ENCODE measurements at regions not wholly inside any gene's neighbourhood (a gene's known extent, or its start where the extent isn't known, plus 50 kb on each side); places are given as distances from the start of the nearest gene placed in this dataset.

DNA sequence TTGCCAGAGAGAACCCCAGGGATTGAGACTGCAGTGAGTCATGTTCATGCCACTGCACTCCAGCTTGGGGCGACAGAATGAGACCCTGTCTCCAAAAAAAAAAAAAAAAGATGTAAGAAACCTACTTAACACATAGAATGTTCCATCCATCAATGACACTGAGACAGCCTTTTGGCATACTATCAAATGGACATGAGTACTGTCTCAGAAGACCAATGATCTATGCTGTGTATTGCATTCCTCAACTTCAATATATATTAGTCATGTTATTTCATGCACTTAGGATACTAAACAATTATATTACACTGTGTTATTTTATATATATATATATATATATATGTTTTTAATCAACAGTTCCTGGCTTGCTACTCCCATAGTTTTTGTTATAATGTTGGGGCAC, 57.1 kb upstream of the ANKH start:
- TF ChIP-seq, protein P1, sequence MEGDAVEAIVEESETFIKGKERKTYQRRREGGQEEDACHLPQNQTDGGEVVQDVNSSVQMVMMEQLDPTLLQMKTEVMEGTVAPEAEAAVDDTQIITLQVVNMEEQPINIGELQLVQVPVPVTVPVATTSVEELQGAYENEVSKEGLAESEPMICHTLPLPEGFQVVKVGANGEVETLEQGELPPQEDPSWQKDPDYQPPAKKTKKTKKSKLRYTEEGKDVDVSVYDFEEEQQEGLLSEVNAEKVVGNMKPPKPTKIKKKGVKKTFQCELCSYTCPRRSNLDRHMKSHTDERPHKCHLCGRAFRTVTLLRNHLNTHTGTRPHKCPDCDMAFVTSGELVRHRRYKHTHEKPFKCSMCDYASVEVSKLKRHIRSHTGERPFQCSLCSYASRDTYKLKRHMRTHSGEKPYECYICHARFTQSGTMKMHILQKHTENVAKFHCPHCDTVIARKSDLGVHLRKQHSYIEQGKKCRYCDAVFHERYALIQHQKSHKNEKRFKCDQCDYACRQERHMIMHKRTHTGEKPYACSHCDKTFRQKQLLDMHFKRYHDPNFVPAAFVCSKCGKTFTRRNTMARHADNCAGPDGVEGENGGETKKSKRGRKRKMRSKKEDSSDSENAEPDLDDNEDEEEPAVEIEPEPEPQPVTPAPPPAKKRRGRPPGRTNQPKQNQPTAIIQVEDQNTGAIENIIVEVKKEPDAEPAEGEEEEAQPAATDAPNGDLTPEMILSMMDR (IDR thresholded peaks at IDR 0.05; ENCODE audit: low read depth, low read length, poor library complexity, severe bottlenecking) = no peak
- TF ChIP-seq EZH2phosphoT487 (IDR thresholded peaks at IDR 0.05; ENCODE audit: borderline replicate concordance, low read length) = no peak

Measured in DOHH2 (cell line).